ENCODE measurements at regions not wholly inside any gene's neighbourhood (a gene's known extent, or its start where the extent isn't known, plus 50 kb on each side); places are given as distances from the start of the nearest gene placed in this dataset.

- intact Hi-C loops (cut with DNase I) = no loop called here
- H3K27me3 ChIP-seq = no peaks in the 10 kb centered on the region
- H3K9me3 ChIP-seq = no peaks in the 10 kb centered on the region
- H3K4me1 ChIP-seq = no peaks in the 10 kb centered on the region
- no peak for TF ChIP-seq CTCF (IDR thresholded peaks at IDR 0.05)
- no peak overlapping the region for H3K9ac ChIP-seq (ENCODE audit: low read depth in 2 of 2, low read length in 2 of 2)
- no peaks in the 10 kb centered on the region for H3K36me3 ChIP-seq
- H3K4me3 ChIP-seq = no peak overlapping the region
- no peak overlapping the region for H3K27ac ChIP-seq
- DNase-seq = no peak
These were observed 245.0 kb upstream of the CPHXL start for GRCh38 chr16:75971334-75971733.

- no peak overlapping the region for H3K9ac ChIP-seq (ENCODE audit: low read depth in 2 of 2, low read length in 2 of 2)
- no peak overlapping the region for H3K4me3 ChIP-seq
- no peak for DNase-seq
- intact Hi-C loops (cut with DNase I) = no loop called here
- no peak for TF ChIP-seq CTCF (IDR thresholded peaks at IDR 0.05)
- no peaks in the 10 kb centered on the region for H3K36me3 ChIP-seq
- H3K4me1 ChIP-seq = no peaks in the 10 kb centered on the region
- no peaks in the 10 kb centered on the region for H3K27me3 ChIP-seq
- no peaks in the 10 kb centered on the region for H3K9me3 ChIP-seq
- no peak overlapping the region for H3K27ac ChIP-seq
These were observed 257.0 kb upstream of the CPHXL start for GRCh38 chr16:75983296-75983695.

GRCh38 chr16:75983741-75984381 is 257.6 kb upstream of the CPHXL start:
- DNase-seq = no peak
- H3K4me3 ChIP-seq = no peak overlapping the region
- H3K9me3 ChIP-seq = no peaks in the 10 kb centered on the region
- no peaks in the 10 kb centered on the region for H3K36me3 ChIP-seq
- H3K27me3 ChIP-seq = no peaks in the 10 kb centered on the region
- no peak for TF ChIP-seq CTCF (IDR thresholded peaks at IDR 0.05)
- no peak overlapping the region for H3K9ac ChIP-seq (ENCODE audit: low read depth in 2 of 2, low read length in 2 of 2)
- intact Hi-C loops (cut with DNase I) = no loop called here
- no peaks in the 10 kb centered on the region for H3K4me1 ChIP-seq
- H3K27ac ChIP-seq = no peak overlapping the region

- Histone ChIP-seq H3K27me3 (no peaks in the 10 kb centered on the region), H3K27ac (no peak overlapping the region)
These were observed 261.0 kb upstream of the CPHXL start for GRCh38 chr16:75987323-75987722.

GRCh38 chr16:75996491-75996890 is 270.2 kb upstream of the CPHXL start:
- no peaks in the 10 kb centered on the region for H3K27me3 ChIP-seq
- H3K4me3 ChIP-seq = no peak overlapping the region
- intact Hi-C loops (cut with DNase I) = no loop called here
- TF ChIP-seq CTCF (IDR thresholded peaks at IDR 0.05) = no peak
- H3K9me3 ChIP-seq = no peaks in the 10 kb centered on the region
- no peaks in the 10 kb centered on the region for H3K4me1 ChIP-seq
- DNase-seq = no peak
- no peak overlapping the region for H3K9ac ChIP-seq (ENCODE audit: low read depth in 2 of 2, low read length in 2 of 2)
- H3K36me3 ChIP-seq = no peaks in the 10 kb centered on the region
- H3K27ac ChIP-seq = no peak overlapping the region

More at GRCh38 chr16:75987323-75987722, 261.0 kb upstream of the CPHXL start:
- Histone ChIP-seq H3K9me3 (no peaks in the 10 kb centered on the region), H3K4me1 (no peaks in the 10 kb centered on the region), H3K9ac (ENCODE audit: low read depth in 2 of 2, low read length in 2 of 2) (no peak overlapping the region), H3K4me3 (no peak overlapping the region), H3K36me3 (no peaks in the 10 kb centered on the region)
- intact Hi-C loops (cut with DNase I) = no loop called here
- DNase-seq = no peak
- TF ChIP-seq CTCF (IDR thresholded peaks at IDR 0.05) = no peak

Measured in colonic mucosa (tissue), 4 donors.